ENCODE measurements at regions not wholly inside any gene's neighbourhood (a gene's known extent, or its start where the extent isn't known, plus 50 kb on each side); places are given as distances from the start of the nearest gene placed in this dataset.
A peak's percentile ranks its signal among the peaks of the same experiment; 100 is the strongest.

DNA sequence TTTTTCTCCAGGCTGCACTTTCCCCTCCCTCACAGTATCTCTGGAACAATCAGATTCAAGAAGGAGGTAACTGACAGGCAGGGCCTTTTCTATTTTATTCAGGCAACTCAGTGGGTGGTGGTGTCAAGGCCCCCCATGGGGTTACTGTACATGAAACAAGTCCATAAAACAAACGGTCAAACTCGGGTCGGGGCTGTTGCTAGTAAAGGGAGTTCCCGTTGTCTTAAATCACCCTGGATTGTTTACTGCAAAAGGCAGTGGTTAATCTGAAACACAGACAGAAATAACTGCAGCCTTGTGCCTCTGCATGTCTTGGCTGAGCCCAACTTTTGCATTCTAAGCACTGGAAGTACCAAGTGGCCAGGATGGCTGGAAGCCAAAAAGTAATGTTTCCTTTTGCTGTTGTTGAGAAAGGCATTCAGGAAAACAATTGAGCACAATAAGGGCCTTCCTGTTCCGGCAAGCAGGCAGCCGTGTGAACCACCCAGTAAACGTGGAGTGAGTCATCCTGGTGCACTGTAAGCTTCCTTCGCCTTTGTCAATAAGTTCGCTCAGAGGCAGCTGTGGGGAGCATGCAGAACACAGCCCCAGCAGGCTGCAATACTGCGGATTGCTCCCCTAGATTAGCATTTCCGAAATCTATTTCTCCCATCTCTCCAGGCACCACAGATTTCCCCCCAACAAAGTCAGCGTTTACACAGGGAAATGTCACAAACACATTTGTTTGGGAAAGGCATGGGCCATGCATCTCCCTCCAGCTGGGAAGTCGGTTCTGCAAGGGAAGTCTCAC is 149.6 kb downstream of the IRS1 start (continued):
- TF ChIP-seq, protein P1, sequence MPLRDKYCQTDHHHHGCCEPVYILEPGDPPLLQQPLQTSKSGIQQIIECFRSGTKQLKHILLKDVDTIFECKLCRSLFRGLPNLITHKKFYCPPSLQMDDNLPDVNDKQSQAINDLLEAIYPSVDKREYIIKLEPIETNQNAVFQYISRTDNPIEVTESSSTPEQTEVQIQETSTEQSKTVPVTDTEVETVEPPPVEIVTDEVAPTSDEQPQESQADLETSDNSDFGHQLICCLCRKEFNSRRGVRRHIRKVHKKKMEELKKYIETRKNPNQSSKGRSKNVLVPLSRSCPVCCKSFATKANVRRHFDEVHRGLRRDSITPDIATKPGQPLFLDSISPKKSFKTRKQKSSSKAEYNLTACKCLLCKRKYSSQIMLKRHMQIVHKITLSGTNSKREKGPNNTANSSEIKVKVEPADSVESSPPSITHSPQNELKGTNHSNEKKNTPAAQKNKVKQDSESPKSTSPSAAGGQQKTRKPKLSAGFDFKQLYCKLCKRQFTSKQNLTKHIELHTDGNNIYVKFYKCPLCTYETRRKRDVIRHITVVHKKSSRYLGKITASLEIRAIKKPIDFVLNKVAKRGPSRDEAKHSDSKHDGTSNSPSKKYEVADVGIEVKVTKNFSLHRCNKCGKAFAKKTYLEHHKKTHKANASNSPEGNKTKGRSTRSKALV (CRISPR knock-in tag; IDR thresholded peaks at IDR 0.05) = no peak
- TF ChIP-seq HOXA7 (CRISPR knock-in tag; IDR thresholded peaks at IDR 0.05) (no peak), HOXA3 (CRISPR knock-in tag; IDR thresholded peaks at IDR 0.05) (peak; percentile 87), ZNF549 (CRISPR knock-in tag; IDR thresholded peaks at IDR 0.05) (no peak), ZNF761 (CRISPR knock-in tag; conservative IDR thresholded peaks at IDR 0.05) (no peak), RBAK (CRISPR knock-in tag; IDR thresholded peaks at IDR 0.05) (no peak), SIX4 (CRISPR knock-in tag; IDR thresholded peaks at IDR 0.05) (no peak), PTBP1 (IDR thresholded peaks at IDR 0.05; ENCODE audit: low read depth, low read length, poor library complexity, severe bottlenecking) (no peak), KLF6 (CRISPR knock-in tag; IDR thresholded peaks at IDR 0.05) (0 out of 2 replicates have a peak, but pooled peaks have one; percentile 24), ESRRA (CRISPR knock-in tag; IDR thresholded peaks at IDR 0.05; ENCODE audit: low read depth) (no peak), RFX3 (CRISPR knock-in tag; IDR thresholded peaks at IDR 0.05) (no peak; the same call in 1 of the 2 replicates), HOXD1 (CRISPR knock-in tag; IDR thresholded peaks at IDR 0.05) (peak; percentile 86; the same call in 1 of the 2 replicates), ZNF629 (CRISPR knock-in tag; conservative IDR thresholded peaks at IDR 0.05) (0 out of 2 replicates have a peak, but pooled peaks have one; percentile 34), GABPA (IDR thresholded peaks at IDR 0.05; ENCODE audit: low read depth, low read length) (peak; percentile 32; the same call in 1 of the 2 replicates), GABPA (CRISPR knock-in tag; IDR thresholded peaks at IDR 0.05; ENCODE audit: low read depth) (peak; percentile 88), KLF16 (CRISPR knock-in tag; IDR thresholded peaks at IDR 0.05) (peak in 1 of 2 experiments; percentile 68; a peak in 1 of 4 replicates), FOSL2 (CRISPR knock-in tag; IDR thresholded peaks at IDR 0.05) (peak; percentile 100), ZEB1 (IDR thresholded peaks at IDR 0.05; ENCODE audit: insufficient replicate concordance, low read depth) (no peak), FOXC1 (CRISPR knock-in tag; IDR thresholded peaks at IDR 0.05; ENCODE audit: borderline replicate concordance) (peak; percentile 75; the same call in 1 of the 2 replicates)
- TF ChIP-seq, protein P2, sequence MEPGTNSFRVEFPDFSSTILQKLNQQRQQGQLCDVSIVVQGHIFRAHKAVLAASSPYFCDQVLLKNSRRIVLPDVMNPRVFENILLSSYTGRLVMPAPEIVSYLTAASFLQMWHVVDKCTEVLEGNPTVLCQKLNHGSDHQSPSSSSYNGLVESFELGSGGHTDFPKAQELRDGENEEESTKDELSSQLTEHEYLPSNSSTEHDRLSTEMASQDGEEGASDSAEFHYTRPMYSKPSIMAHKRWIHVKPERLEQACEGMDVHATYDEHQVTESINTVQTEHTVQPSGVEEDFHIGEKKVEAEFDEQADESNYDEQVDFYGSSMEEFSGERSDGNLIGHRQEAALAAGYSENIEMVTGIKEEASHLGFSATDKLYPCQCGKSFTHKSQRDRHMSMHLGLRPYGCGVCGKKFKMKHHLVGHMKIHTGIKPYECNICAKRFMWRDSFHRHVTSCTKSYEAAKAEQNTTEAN (CRISPR knock-in tag; conservative IDR thresholded peaks at IDR 0.05) = peak; percentile 72; the same call in 1 of the 2 replicates
- TF ChIP-seq, protein P3, sequence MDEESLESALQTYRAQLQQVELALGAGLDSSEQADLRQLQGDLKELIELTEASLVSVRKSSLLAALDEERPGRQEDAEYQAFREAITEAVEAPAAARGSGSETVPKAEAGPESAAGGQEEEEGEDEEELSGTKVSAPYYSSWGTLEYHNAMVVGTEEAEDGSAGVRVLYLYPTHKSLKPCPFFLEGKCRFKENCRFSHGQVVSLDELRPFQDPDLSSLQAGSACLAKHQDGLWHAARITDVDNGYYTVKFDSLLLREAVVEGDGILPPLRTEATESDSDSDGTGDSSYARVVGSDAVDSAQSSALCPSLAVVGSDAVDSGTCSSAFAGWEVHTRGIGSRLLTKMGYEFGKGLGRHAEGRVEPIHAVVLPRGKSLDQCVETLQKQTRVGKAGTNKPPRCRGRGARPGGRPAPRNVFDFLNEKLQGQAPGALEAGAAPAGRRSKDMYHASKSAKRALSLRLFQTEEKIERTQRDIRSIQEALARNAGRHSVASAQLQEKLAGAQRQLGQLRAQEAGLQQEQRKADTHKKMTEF (CRISPR knock-in tag; IDR thresholded peaks at IDR 0.05) = peak; percentile 94
- TF ChIP-seq, protein P4, sequence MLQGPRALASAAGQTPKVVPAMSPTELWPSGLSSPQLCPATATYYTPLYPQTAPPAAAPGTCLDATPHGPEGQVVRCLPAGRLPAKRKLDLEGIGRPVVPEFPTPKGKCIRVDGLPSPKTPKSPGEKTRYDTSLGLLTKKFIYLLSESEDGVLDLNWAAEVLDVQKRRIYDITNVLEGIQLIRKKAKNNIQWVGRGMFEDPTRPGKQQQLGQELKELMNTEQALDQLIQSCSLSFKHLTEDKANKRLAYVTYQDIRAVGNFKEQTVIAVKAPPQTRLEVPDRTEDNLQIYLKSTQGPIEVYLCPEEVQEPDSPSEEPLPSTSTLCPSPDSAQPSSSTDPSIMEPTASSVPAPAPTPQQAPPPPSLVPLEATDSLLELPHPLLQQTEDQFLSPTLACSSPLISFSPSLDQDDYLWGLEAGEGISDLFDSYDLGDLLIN (CRISPR knock-in tag; IDR thresholded peaks at IDR 0.05; ENCODE audit: borderline replicate concordance) = no peak
- TF ChIP-seq, protein P5, sequence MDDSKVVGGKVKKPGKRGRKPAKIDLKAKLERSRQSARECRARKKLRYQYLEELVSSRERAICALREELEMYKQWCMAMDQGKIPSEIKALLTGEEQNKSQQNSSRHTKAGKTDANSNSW (CRISPR knock-in tag; IDR thresholded peaks at IDR 0.05; ENCODE audit: borderline replicate concordance) = peak; percentile 36; the same call in 1 of the 2 replicates
- TF ChIP-seq, protein P6, sequence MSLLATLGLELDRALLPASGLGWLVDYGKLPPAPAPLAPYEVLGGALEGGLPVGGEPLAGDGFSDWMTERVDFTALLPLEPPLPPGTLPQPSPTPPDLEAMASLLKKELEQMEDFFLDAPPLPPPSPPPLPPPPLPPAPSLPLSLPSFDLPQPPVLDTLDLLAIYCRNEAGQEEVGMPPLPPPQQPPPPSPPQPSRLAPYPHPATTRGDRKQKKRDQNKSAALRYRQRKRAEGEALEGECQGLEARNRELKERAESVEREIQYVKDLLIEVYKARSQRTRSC (CRISPR knock-in tag; IDR thresholded peaks at IDR 0.05; ENCODE audit: low read depth) = no peak
